H9 (cell line): ENCODE measurements at regions not wholly inside any gene's neighbourhood (a gene's known extent, or its start where the extent isn't known, plus 50 kb on each side); places are given as distances from the start of the nearest gene placed in this dataset.

Source experiments
- DNase-seq: peaks from one replicate; pipeline ENCODE4 v3.0.0-alpha.2; 2017
- H2AFZ ChIP-seq: one replicate; pipeline ENCODE4 v1.6.1; 2013; ENCODE audit warnings: mild to moderate bottlenecking, low read length, control low read depth, moderate library complexity
- H2AK5ac ChIP-seq: 2 replicates; pipeline ENCODE4 v1.6.1; 2013; ENCODE audit warnings: low read length, control low read depth, mixed read lengths; ENCODE audit not compliant: insufficient read length
- H2BK120ac ChIP-seq: one replicate; pipeline ENCODE4 v1.6.1; 2013; ENCODE audit warnings: low read depth, mild to moderate bottlenecking, low read length, control low read depth, inconsistent platforms; ENCODE audit not compliant: poor library complexity, severe bottlenecking
- H2BK12ac ChIP-seq: 2 replicates; pipeline ENCODE4 v1.6.1; 2013; ENCODE audit warnings: low read length, control low read depth, mixed read lengths, low read depth; ENCODE audit not compliant: insufficient read length
- H2BK15ac ChIP-seq: 2 replicates; pipeline ENCODE4 v1.6.1; 2013; ENCODE audit warnings: low read depth, low read length, control low read depth
- H2BK20ac ChIP-seq: one replicate; pipeline ENCODE4 v1.6.1; 2013; ENCODE audit warnings: low read depth, mild to moderate bottlenecking, low read length, control low read depth, inconsistent platforms; ENCODE audit not compliant: poor library complexity, severe bottlenecking
- H2BK5ac ChIP-seq: 2 replicates; pipeline ENCODE4 v1.6.1; 2013; ENCODE audit warnings: low read length, control low read depth, mixed read lengths; ENCODE audit not compliant: insufficient read length
- H3K14ac ChIP-seq: 2 replicates; pipeline ENCODE4 v1.6.1; 2013; ENCODE audit warnings: low read length, control low read depth; ENCODE audit not compliant: insufficient read depth
- H3K18ac ChIP-seq: 2 replicates; pipeline ENCODE4 v1.6.1; 2013; ENCODE audit warnings: low read depth, mild to moderate bottlenecking, mixed read lengths, low read length, control low read depth; ENCODE audit not compliant: insufficient read length
- H3K23ac ChIP-seq: 2 replicates; pipeline ENCODE4 v1.6.1; 2013; ENCODE audit warnings: low read length, control low read depth, mixed read lengths, low read depth; ENCODE audit not compliant: insufficient read length
- H3K23me2 ChIP-seq: 2 replicates; pipeline ENCODE4 v1.6.1; 2013; ENCODE audit warnings: low read depth, mild to moderate bottlenecking, mixed read lengths, low read length, control low read depth; ENCODE audit not compliant: insufficient read length, poor library complexity, severe bottlenecking
- H3K27ac ChIP-seq: 2 replicates; pipeline ENCODE4 v1.5.1; 2013; ENCODE audit warnings: low read length, control low read depth, mixed read lengths, low read depth; ENCODE audit not compliant: insufficient read length
- H3K27me3 ChIP-seq: 2 replicates; pipeline ENCODE4 v1.6.1; 2013; ENCODE audit warnings: low read length, control low read depth, inconsistent platforms; ENCODE audit not compliant: insufficient read depth
- H3K4ac ChIP-seq: 2 replicates; pipeline ENCODE4 v1.6.1; 2013; ENCODE audit warnings: low read depth, mild to moderate bottlenecking, control low read depth, inconsistent platforms, low read length, moderate library complexity
- H3K4me1 ChIP-seq: 2 replicates; pipeline ENCODE4 v1.6.1; 2013; ENCODE audit warnings: low read length, control low read depth, inconsistent platforms; ENCODE audit not compliant: insufficient read depth
- H3K4me2 ChIP-seq: 2 replicates; pipeline ENCODE4 v1.6.1; 2013; ENCODE audit warnings: low read length, control low read depth, mixed read lengths; ENCODE audit not compliant: insufficient read length, insufficient read depth
- H3K56ac ChIP-seq: 2 replicates; pipeline ENCODE4 v1.6.1; 2013; ENCODE audit warnings: low read depth, mild to moderate bottlenecking, mixed read lengths, low read length, control low read depth; ENCODE audit not compliant: insufficient read length
- H3K79me1 ChIP-seq: 2 replicates; pipeline ENCODE4 v1.6.1; 2013; ENCODE audit warnings: low read depth, mild to moderate bottlenecking, moderate library complexity, low read length, control low read depth, inconsistent platforms; ENCODE audit not compliant: insufficient read depth, poor library complexity, severe bottlenecking
- H3K79me2 ChIP-seq: 2 replicates; pipeline ENCODE4 v1.6.1; 2013; ENCODE audit warnings: low read length, control low read depth, inconsistent platforms; ENCODE audit not compliant: insufficient read depth
- H3K9ac ChIP-seq: 2 replicates; pipeline ENCODE4 v1.6.1; 2013; ENCODE audit warnings: low read length, control low read depth, mixed read lengths; ENCODE audit not compliant: insufficient read length; ENCODE audit errors: extremely low read depth
- H3K9me3 ChIP-seq: one replicate; pipeline ENCODE4 v1.6.1; 2013; ENCODE audit warnings: low read depth, low read length, inconsistent platforms; ENCODE audit not compliant: control insufficient read depth
- H3T11ph ChIP-seq: one replicate; pipeline ENCODE4 v1.6.1; 2013; ENCODE audit warnings: mild to moderate bottlenecking, low read length, control low read depth, inconsistent platforms
- H4K20me1 ChIP-seq: one replicate; pipeline ENCODE4 v1.6.1; 2013; ENCODE audit not compliant: control insufficient read depth, insufficient read length, insufficient read depth
- H4K5ac ChIP-seq: 2 replicates; pipeline ENCODE4 v1.6.1; 2013; ENCODE audit warnings: low read depth, mild to moderate bottlenecking, mixed read lengths, low read length, control low read depth; ENCODE audit not compliant: insufficient read length
- H4K8ac ChIP-seq: replicated peaks from 2 replicates; pipeline ENCODE4 v1.6.1; 2013; ENCODE audit warnings: low read length, control low read depth, mixed read lengths, low read depth; ENCODE audit not compliant: insufficient read length
- H4K91ac ChIP-seq: 2 replicates; pipeline ENCODE4 v1.6.1; 2013; ENCODE audit warnings: low read depth, mild to moderate bottlenecking, moderate library complexity, mixed read lengths, low read length, control low read depth; ENCODE audit not compliant: insufficient read length
- H3K27ac Mint-ChIP-seq, 3 experiments: 2 replicates in 2 of 3; 3 replicates in 1 of 3; pipeline ENCODE4 v1.8.0; 2020 to 2021; ENCODE audit warnings: mixed read lengths in 3 of 3, mild to moderate bottlenecking in 1 of 3, moderate library complexity in 1 of 3
- H3K27me3 Mint-ChIP-seq: 2 replicates; pipeline ENCODE4 v1.8.0; 2021; ENCODE audit warnings: low read depth, mild to moderate bottlenecking, moderate library complexity, mixed read lengths
- H3K36me3 Mint-ChIP-seq, 3 experiments: 2 replicates in 2 of 3; 3 replicates in 1 of 3; pipeline ENCODE4 v1.8.0; 2020 to 2021; ENCODE audit warnings: low read depth in 3 of 3, mixed read lengths in 3 of 3; ENCODE audit not compliant: insufficient read depth in 1 of 3
- H3K4me1 Mint-ChIP-seq, 2 experiments: 2 replicates each; pipeline ENCODE4 v1.8.0; 2020; ENCODE audit warnings: mixed read lengths in 2 of 2
- H3K4me3 Mint-ChIP-seq, 2 experiments: 2 replicates in 1 of 2; 3 replicates in 1 of 2; pipeline ENCODE4 v1.8.0; 2020 to 2021; ENCODE audit warnings: mild to moderate bottlenecking in 2 of 2, mixed read lengths in 2 of 2, moderate library complexity in 1 of 2
- H3K9me3 Mint-ChIP-seq, 2 experiments: 2 replicates in 1 of 2; 3 replicates in 1 of 2; pipeline ENCODE4 v1.8.0; 2020; ENCODE audit warnings: mild to moderate bottlenecking in 2 of 2, mixed read lengths in 2 of 2, moderate library complexity in 1 of 2
- WGBS: extraction: QIAGEN DNeasy Blood & Tissue Kit; methylation state at CpG from one replicate; pipeline ENCODE4 v1.1.7; 2013; ENCODE audit warnings: missing lambda C conversion rate, low lambda C conversion rate, mixed read lengths; ENCODE audit not compliant: insufficient read length; ENCODE audit errors: extremely low coverage; 5-methylcytosine and 5-hydroxymethylcytosine counted together
- TF ChIP-seq, protein P1 (sequence below): fragments of 200-600 bp; sonication (generic); conservative IDR thresholded peaks from 3 replicates; pipeline ENCODE4 v1.8.0; 2021; ENCODE audit warnings: antibody characterized with exemption, mild to moderate bottlenecking

DNA sequence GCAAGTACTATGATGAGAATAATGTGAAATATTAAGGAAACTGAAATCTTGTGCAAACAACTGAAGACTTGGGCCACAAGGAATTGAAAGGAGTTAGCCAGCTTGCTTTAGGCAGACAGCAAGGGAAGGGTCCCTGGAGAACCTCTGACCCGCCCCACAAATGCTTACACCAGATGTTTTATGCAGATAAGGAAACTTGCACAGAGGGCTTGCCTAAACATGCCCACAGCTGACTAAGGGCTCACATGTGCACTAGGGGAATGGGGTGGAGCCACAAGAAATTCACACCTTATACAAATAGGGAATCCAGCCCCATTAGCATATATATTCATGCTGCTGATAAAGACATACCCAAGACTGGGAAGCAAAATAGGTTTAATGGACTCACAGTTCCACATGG is 86.1 kb upstream of the CYYR1 start:
- H2AK5ac ChIP-seq, result no peak overlapping the region
- WGBS, result no CpG with 5 or more reads among the region's 1 CpG
- no peaks in the 10 kb centered on the region for H3K79me1 ChIP-seq
- Mint-ChIP-seq H3K27ac (no peak overlapping the region), H3K9me3 (peaks cover 20 to 22% of the 10 kb centered on the region in 2 experiments; a peak in 3 of 5 replicates), H3K36me3 (peaks cover 0 to 23% (median 16%) of the 10 kb centered on the region in 3 experiments; a peak in 5 of 7 replicates), H3K4me1 (no peaks in the 10 kb centered on the region), H3K27me3 (no peaks in the 10 kb centered on the region; the same call in 1 of the 2 replicates), H3K4me3 (no peak overlapping the region)
- H3K4ac ChIP-seq, result no peak overlapping the region
- no peak for DNase-seq
- no peak overlapping the region for H4K5ac ChIP-seq
- no peak overlapping the region for H3T11ph ChIP-seq
- H4K20me1 ChIP-seq, result no peaks in the 10 kb centered on the region
- H3K79me2 ChIP-seq, result no peaks in the 10 kb centered on the region
- H3K4me1 ChIP-seq, result no peaks in the 10 kb centered on the region
- no peak overlapping the region for H4K91ac ChIP-seq
- no peak overlapping the region for H2AFZ ChIP-seq
- no peak overlapping the region for H3K4me2 ChIP-seq
- no peak overlapping the region for H3K9ac ChIP-seq
- TF ChIP-seq, protein P1, sequence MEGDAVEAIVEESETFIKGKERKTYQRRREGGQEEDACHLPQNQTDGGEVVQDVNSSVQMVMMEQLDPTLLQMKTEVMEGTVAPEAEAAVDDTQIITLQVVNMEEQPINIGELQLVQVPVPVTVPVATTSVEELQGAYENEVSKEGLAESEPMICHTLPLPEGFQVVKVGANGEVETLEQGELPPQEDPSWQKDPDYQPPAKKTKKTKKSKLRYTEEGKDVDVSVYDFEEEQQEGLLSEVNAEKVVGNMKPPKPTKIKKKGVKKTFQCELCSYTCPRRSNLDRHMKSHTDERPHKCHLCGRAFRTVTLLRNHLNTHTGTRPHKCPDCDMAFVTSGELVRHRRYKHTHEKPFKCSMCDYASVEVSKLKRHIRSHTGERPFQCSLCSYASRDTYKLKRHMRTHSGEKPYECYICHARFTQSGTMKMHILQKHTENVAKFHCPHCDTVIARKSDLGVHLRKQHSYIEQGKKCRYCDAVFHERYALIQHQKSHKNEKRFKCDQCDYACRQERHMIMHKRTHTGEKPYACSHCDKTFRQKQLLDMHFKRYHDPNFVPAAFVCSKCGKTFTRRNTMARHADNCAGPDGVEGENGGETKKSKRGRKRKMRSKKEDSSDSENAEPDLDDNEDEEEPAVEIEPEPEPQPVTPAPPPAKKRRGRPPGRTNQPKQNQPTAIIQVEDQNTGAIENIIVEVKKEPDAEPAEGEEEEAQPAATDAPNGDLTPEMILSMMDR, result no peak
- H2BK20ac ChIP-seq, result no peak overlapping the region
- no peak overlapping the region for H2BK12ac ChIP-seq
- no peaks in the 10 kb centered on the region for H3K23me2 ChIP-seq
- no peak overlapping the region for H3K18ac ChIP-seq
- H3K9me3 ChIP-seq, result no peaks in the 10 kb centered on the region
- H3K27ac ChIP-seq, result no peak overlapping the region
- no peak overlapping the region for H3K14ac ChIP-seq
- H2BK120ac ChIP-seq, result no peak overlapping the region
- no peaks in the 10 kb centered on the region for H3K27me3 ChIP-seq
- no peak overlapping the region for H3K56ac ChIP-seq
- no peak overlapping the region for H3K23ac ChIP-seq
- no peak overlapping the region for H2BK15ac ChIP-seq
- no peak overlapping the region for H2BK5ac ChIP-seq
- no peak overlapping the region for H4K8ac ChIP-seq
